ENCODE measurements at regions not wholly inside any gene's neighbourhood (a gene's known extent, or its start where the extent isn't known, plus 50 kb on each side); places are given as distances from the start of the nearest gene placed in this dataset.

- no peak for TF ChIP-seq EP300 (IDR thresholded peaks at IDR 0.05; ENCODE audit: borderline replicate concordance in 1 of 2, low read depth in 1 of 2, low read length in 1 of 2)
- TF ChIP-seq, protein P1, sequence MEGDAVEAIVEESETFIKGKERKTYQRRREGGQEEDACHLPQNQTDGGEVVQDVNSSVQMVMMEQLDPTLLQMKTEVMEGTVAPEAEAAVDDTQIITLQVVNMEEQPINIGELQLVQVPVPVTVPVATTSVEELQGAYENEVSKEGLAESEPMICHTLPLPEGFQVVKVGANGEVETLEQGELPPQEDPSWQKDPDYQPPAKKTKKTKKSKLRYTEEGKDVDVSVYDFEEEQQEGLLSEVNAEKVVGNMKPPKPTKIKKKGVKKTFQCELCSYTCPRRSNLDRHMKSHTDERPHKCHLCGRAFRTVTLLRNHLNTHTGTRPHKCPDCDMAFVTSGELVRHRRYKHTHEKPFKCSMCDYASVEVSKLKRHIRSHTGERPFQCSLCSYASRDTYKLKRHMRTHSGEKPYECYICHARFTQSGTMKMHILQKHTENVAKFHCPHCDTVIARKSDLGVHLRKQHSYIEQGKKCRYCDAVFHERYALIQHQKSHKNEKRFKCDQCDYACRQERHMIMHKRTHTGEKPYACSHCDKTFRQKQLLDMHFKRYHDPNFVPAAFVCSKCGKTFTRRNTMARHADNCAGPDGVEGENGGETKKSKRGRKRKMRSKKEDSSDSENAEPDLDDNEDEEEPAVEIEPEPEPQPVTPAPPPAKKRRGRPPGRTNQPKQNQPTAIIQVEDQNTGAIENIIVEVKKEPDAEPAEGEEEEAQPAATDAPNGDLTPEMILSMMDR (IDR thresholded peaks at IDR 0.05) = no peak
Measured at GRCh38 chr19:13611596-13611995, 105.3 kb upstream of the CACNA1A start.

All from SK-N-SH (cell line).